ENCODE measurements at regions not wholly inside any gene's neighbourhood (a gene's known extent, or its start where the extent isn't known, plus 50 kb on each side); places are given as distances from the start of the nearest gene placed in this dataset.
A peak's percentile ranks its signal among the peaks of the same experiment; 100 is the strongest.

DNA sequence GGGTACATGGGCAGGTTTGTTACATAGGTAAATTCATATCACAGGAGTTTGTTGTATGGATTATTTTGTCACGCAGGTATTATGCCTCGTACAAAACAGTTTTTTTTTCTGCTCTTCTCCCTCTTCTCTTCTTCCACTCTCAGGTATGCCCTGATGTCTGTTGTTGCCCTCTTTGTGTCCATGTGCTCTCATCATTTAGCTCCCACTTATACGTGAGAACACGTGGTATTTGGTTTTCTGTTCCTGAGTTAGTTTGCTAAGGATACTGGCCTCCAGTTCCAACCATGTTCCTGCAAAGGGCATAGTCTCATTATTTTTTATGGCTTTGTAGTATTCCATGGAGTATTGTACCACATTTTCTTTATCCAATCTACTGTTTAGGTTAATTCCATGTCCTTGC is 65.7 kb downstream of the UNC5CL start:
- no peak for DNase-seq

- DNase-seq = no peak
Measured at GRCh38 chr6:40972814-40973213, 66.2 kb downstream of the UNC5CL start.

DNA sequence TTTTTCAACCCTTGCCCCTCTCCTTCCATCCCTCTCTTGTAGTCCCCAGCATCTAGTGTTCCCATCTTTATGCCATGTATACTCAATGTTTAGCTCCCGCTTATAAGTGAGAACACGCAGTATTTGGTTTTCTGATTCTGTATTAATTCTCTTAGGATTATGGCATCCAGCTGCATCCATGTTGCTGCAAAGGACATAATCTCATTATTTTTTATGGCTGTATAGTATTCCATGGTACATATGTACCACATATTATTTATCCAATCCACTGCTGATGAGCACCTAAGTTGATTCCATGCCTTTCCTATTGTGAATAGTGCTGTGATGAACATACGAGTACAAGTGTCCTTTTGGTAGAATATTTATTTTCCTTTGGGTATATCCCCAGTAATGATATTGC is 66.8 kb downstream of the UNC5CL start:
- DNase-seq = no peak

DNA sequence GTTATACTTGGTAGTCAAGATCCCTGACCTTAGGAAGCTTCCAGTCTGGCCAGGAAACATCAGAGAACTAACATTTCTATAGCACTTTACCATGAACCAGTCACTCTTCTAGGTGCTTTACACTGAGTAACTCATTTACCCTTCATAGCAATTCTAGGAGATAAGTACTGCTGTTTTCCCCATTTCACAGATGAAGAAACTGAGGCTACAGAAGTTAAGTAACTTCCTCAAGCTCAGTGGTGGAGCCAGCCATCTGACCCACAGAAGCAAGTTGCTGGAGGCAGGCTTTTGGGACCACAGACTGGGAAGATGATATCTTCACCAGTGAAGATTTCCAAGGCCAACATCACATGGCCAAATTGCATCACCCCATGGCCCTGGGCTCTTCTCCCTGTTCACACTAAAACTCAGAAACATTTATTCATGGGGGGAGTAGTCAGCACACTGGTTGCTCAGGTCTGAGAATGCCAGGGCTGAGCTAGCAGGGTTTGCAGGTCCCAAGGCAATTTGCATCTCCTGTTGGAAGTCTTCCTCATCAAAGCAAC is 70.3 kb downstream of the UNC5CL start:
- no peak for DNase-seq

- DNase-seq = no peak
Measured at GRCh38 chr6:40966860-40967259, 72.2 kb downstream of the UNC5CL start.

GRCh38 chr6:40965046-40965445 is 74.0 kb downstream of the UNC5CL start:
- no peak for DNase-seq

GRCh38 chr6:40963019-40963418 is 76.0 kb downstream of the UNC5CL start:
- DNase-seq = no peak

- peak; percentile 94 for DNase-seq
Measured at GRCh38 chr6:40962241-40962640, 76.8 kb downstream of the UNC5CL start.

DNA sequence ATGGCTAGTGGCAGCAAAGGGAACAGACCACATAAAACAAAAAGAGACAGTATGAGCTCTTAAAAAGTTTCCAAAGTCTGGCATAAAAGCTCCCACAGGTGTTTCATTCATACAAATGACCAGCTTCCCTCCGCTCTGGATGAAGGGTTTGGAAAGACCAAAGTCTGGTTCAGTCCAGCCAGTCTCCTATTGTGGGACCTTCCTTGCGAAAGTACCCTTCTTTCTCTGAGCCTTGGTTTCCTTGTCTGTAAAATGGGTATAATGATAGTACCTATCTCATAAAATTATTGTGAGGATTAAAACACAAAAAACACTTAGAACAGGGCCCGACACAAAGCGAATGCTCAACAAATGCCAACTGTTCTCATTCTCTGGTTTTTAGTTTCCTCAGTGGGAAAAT is 77.2 kb downstream of the UNC5CL start:
- no peak for DNase-seq

- peak; percentile 91 for DNase-seq
Measured at GRCh38 chr6:40960742-40961430, 78.1 kb downstream of the UNC5CL start.

- no peak for DNase-seq
Measured at GRCh38 chr6:40959781-40960327, 79.2 kb downstream of the UNC5CL start.

DNA sequence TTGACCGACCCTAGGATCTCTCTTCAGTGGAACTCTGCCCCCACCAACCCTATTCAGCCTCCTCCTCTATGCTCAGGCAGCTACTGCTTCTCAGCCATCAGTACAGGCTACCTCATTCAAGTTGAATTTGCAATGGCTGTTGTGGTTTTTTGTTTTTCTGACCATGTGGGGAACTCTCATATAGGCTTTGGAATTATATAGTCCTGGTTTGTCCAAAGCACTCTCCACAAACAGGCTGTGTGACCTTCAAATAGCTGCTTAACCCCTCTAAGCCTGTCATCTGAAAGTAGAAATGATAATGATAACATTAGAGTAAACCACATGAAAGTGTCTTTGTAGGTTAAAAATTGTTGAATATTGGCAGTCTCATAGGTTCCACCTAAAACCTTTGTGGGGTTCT is 80.3 kb downstream of the UNC5CL start:
- no peak for DNase-seq

- no peak for DNase-seq
Measured at GRCh38 chr6:40957616-40958492, 81.2 kb downstream of the UNC5CL start.

- no peak for DNase-seq
Measured at GRCh38 chr6:40956936-40957335, 82.1 kb downstream of the UNC5CL start.

GRCh38 chr6:40955178-40955545 is 83.9 kb downstream of the UNC5CL start:
- no peak for DNase-seq

- DNase-seq = no peak
Measured at GRCh38 chr6:40954446-40955177, 84.4 kb downstream of the UNC5CL start.

GRCh38 chr6:40953486-40953885 is 85.5 kb downstream of the UNC5CL start:
- no peak for DNase-seq

GRCh38 chr6:40950986-40951698 is 87.9 kb downstream of the UNC5CL start:
- no peak for DNase-seq

- no peak for DNase-seq
Measured at GRCh38 chr6:40948570-40948969, 90.5 kb downstream of the UNC5CL start.

GRCh38 chr6:40947876-40948526 is 91.0 kb downstream of the UNC5CL start:
- DNase-seq = no peak

- no peak for DNase-seq
Measured at GRCh38 chr6:40946738-40947301, 92.2 kb downstream of the UNC5CL start.

GRCh38 chr6:40937491-40937890 is 101.5 kb downstream of the UNC5CL start:
- DNase-seq = no peak
